SK-N-SH (cell line): ENCODE measurements at regions not wholly inside any gene's neighbourhood (a gene's known extent, or its start where the extent isn't known, plus 50 kb on each side); places are given as distances from the start of the nearest gene placed in this dataset.

Source experiments
- CHD2 ChIP-seq: fragments of 150-350 bp; IDR thresholded peaks from 2 replicates; pipeline ENCODE4 v1.6.1; 2018; ENCODE audit warnings: low read length; ENCODE audit not compliant: partially characterized antibody
- CTCF ChIP-seq: fragments of 200-600 bp; sonication (generic); IDR thresholded peaks from 2 replicates; pipeline ENCODE4 v1.6.1; 2017; ENCODE audit warnings: antibody characterized with exemption, mild to moderate bottlenecking, moderate library complexity
- FOXM1 ChIP-seq: IDR thresholded peaks from 2 replicates; pipeline ENCODE4 v1.4.0; 2012; ENCODE audit warnings: low read depth, mild to moderate bottlenecking
- GABPA ChIP-seq: IDR thresholded peaks from 2 replicates; pipeline ENCODE4 v1.4.0; 2012; ENCODE audit warnings: low read depth, mild to moderate bottlenecking
- JUND ChIP-seq: IDR thresholded peaks from 2 replicates; pipeline ENCODE4 v1.4.0; 2012
- MXI1 ChIP-seq: IDR thresholded peaks from 2 replicates; pipeline ENCODE4 v1.6.1; 2012; ENCODE audit warnings: mild to moderate bottlenecking, low read depth, low read length, improper control_type of control experiment
- NFIC ChIP-seq: IDR thresholded peaks from 2 replicates; pipeline ENCODE4 v1.4.0; 2012; ENCODE audit warnings: borderline replicate concordance
- POLR2AphosphoS5 ChIP-seq: IDR thresholded peaks from 2 replicates; pipeline ENCODE4 v1.6.1; 2012; ENCODE audit warnings: low read depth, low read length
- RAD21 ChIP-seq: IDR thresholded peaks from 2 replicates; pipeline ENCODE4 v1.6.1; 2012; ENCODE audit warnings: mild to moderate bottlenecking, low read length
- RCOR1 ChIP-seq: fragments of 150-350 bp; IDR thresholded peaks from 2 replicates; pipeline ENCODE4 v1.6.1; 2017; ENCODE audit warnings: antibody characterized with exemption, low read length
- RFX5 ChIP-seq: IDR thresholded peaks from 2 replicates; pipeline ENCODE4 v1.6.1; 2012; ENCODE audit warnings: mild to moderate bottlenecking, improper control_type of control experiment, low read length
- TCF12 ChIP-seq: IDR thresholded peaks from 2 replicates; pipeline ENCODE4 v1.4.0; 2012
- TF ChIP-seq, protein P1 (sequence below): IDR thresholded peaks from 2 replicates; pipeline ENCODE4 v1.4.0; 2012; ENCODE audit warnings: low read depth, borderline replicate concordance
- TF ChIP-seq, protein P2 (sequence below): IDR thresholded peaks from 2 replicates; pipeline ENCODE4 v1.6.1; 2012; ENCODE audit warnings: mild to moderate bottlenecking, low read depth, low read length, moderate library complexity

DNA sequence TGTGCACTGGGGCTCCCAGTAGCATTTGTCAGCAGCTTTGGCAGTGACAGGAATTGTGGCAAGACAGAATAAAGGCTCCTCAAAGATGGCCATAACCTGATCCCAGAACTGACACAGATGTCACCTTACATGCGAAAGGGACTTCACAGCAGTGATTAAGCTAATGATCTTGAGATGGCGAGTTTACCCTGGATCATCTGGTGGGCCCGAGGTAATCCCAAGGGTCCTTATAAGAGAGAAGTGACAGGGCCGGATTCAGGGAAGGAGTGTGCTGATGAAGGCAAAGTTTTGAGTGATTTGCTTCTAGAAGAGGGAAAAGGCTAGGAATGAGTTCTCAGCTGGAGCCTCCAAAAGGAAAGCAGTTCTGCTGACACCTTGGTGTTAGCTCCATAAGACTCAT is 333.9 kb downstream of the LPIN1 start:
- TF ChIP-seq POLR2AphosphoS5 (no peak), NFIC (no peak), MXI1 (no peak), RCOR1 (no peak), CTCF (no peak), RFX5 (no peak), JUND (no peak), RAD21 (no peak), FOXM1 (no peak), TCF12 (no peak), CHD2 (no peak), GABPA (no peak)
- TF ChIP-seq, protein P1, sequence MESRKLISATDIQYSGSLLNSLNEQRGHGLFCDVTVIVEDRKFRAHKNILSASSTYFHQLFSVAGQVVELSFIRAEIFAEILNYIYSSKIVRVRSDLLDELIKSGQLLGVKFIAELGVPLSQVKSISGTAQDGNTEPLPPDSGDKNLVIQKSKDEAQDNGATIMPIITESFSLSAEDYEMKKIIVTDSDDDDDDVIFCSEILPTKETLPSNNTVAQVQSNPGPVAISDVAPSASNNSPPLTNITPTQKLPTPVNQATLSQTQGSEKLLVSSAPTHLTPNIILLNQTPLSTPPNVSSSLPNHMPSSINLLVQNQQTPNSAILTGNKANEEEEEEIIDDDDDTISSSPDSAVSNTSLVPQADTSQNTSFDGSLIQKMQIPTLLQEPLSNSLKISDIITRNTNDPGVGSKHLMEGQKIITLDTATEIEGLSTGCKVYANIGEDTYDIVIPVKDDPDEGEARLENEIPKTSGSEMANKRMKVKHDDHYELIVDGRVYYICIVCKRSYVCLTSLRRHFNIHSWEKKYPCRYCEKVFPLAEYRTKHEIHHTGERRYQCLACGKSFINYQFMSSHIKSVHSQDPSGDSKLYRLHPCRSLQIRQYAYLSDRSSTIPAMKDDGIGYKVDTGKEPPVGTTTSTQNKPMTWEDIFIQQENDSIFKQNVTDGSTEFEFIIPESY: no peak
- TF ChIP-seq, protein P2, sequence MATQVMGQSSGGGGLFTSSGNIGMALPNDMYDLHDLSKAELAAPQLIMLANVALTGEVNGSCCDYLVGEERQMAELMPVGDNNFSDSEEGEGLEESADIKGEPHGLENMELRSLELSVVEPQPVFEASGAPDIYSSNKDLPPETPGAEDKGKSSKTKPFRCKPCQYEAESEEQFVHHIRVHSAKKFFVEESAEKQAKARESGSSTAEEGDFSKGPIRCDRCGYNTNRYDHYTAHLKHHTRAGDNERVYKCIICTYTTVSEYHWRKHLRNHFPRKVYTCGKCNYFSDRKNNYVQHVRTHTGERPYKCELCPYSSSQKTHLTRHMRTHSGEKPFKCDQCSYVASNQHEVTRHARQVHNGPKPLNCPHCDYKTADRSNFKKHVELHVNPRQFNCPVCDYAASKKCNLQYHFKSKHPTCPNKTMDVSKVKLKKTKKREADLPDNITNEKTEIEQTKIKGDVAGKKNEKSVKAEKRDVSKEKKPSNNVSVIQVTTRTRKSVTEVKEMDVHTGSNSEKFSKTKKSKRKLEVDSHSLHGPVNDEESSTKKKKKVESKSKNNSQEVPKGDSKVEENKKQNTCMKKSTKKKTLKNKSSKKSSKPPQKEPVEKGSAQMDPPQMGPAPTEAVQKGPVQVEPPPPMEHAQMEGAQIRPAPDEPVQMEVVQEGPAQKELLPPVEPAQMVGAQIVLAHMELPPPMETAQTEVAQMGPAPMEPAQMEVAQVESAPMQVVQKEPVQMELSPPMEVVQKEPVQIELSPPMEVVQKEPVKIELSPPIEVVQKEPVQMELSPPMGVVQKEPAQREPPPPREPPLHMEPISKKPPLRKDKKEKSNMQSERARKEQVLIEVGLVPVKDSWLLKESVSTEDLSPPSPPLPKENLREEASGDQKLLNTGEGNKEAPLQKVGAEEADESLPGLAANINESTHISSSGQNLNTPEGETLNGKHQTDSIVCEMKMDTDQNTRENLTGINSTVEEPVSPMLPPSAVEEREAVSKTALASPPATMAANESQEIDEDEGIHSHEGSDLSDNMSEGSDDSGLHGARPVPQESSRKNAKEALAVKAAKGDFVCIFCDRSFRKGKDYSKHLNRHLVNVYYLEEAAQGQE: no peak
